HCT116 (cell line): ENCODE measurements at regions not wholly inside any gene's neighbourhood (a gene's known extent, or its start where the extent isn't known, plus 50 kb on each side); places are given as distances from the start of the nearest gene placed in this dataset.

ENCODE experiments used
- ATAC-seq: fragments of 200-7000 bp; cut with Tn5 transposase; 2 replicates; pipeline ENCODE4 v1.9.1; 2020; ENCODE audit warnings: mild to moderate bottlenecking, moderate library complexity
- BruUV-seq: library from RNA; stranded (reverse); fragments of 400-500 nt; replicated peaks from 2 replicates; lab custom pipeline; 2021; lab: Mats Ljungman, UMichigan
- CTCF ChIA-PET: fragments of 300-600 bp; sonication (Branson Sonifier 250); formaldehyde crosslinking; loops from one replicate; lab custom pipeline; 2021; ENCODE audit warnings: antibody characterized with exemption; lab: Charles Lee
- POLR2A ChIA-PET: fragments of 300-600, 350-600 bp; sonication (Branson Sonifier 250); formaldehyde crosslinking; loops from one replicate; lab custom pipeline; 2021; ENCODE audit warnings: antibody characterized with exemption; lab: Charles Lee
- RAD21 ChIA-PET, 2 experiments: fragments of 300-600 bp; sonication (Branson Sonifier 250); formaldehyde crosslinking; loops; one replicate each; lab custom pipeline; 2023; ENCODE audit warnings: low total read pairs in 2 of 2; ENCODE audit not compliant: uncharacterized antibody in 2 of 2, unreplicated experiment in 2 of 2, low non-redundant PET in 1 of 2; lab: Charles Lee
- DNase-seq: peaks from one replicate; pipeline ENCODE4 v3.0.0-alpha.2; 2010; ENCODE audit warnings: low read depth, low spot score
- H2AFZ ChIP-seq: fragments of 200-600 bp; shearing (Covaris generic), sonication (generic); 2 replicates; pipeline ENCODE4 v1.6.1; 2017; ENCODE audit warnings: low read depth, mixed run types, mixed read lengths, antibody characterized with exemption, low read length; ENCODE audit not compliant: poor library complexity, severe bottlenecking
- H3K27ac ChIP-seq: 2 replicates; pipeline ENCODE4 v1.5.1; 2012; ENCODE audit warnings: low read depth, low read length
- H3K27me3 ChIP-seq: fragments of 200-600 bp; sonication (generic); 2 replicates; pipeline ENCODE4 v1.6.1; 2016; ENCODE audit warnings: mixed run types, low read length, mixed read lengths; ENCODE audit not compliant: insufficient read depth
- H3K36me3 ChIP-seq, 2 experiments: fragments of 200-500 bp in 1 of 2; fragments of 200-600 bp in 1 of 2; sonication (Bioruptor generic) in 1 of 2; sonication (generic) in 1 of 2; 2 replicates each; pipeline versions ENCODE4 v1.5.1 to v1.6.1; 2014 to 2016; ENCODE audit warnings: low read length in 2 of 2, inconsistent platforms in 1 of 2, mixed read lengths in 1 of 2, mixed run types in 1 of 2; ENCODE audit not compliant: insufficient read depth in 2 of 2, control insufficient read depth in 1 of 2
- H3K4me1 ChIP-seq, 2 experiments: fragments of 200-600 bp in 1 of 2; sonication (generic) in 1 of 2; 2 replicates each; pipeline versions ENCODE4 v1.5.1 to v1.6.1; 2012 to 2017; ENCODE audit warnings: low read length in 2 of 2, inconsistent platforms in 1 of 2, mild to moderate bottlenecking in 1 of 2, mixed read lengths in 1 of 2, mixed run types in 1 of 2, moderate library complexity in 1 of 2; ENCODE audit not compliant: insufficient read depth in 2 of 2, control insufficient read depth in 1 of 2
- H3K4me2 ChIP-seq: fragments of 200-600 bp; sonication (generic); 2 replicates; pipeline ENCODE4 v1.6.1; 2017; ENCODE audit warnings: mixed run types, low read length, mixed read lengths
- H3K4me3 ChIP-seq, 2 experiments: fragments of 200-600 bp in 1 of 2; sonication (generic) in 1 of 2; replicated peaks in 1 of 2; 2 replicates each; pipeline ENCODE4 v1.5.1; 2011 to 2016; ENCODE audit warnings: low read length in 2 of 2, control low read depth in 1 of 2, low read depth in 1 of 2, mild to moderate bottlenecking in 1 of 2, mixed read lengths in 1 of 2, mixed run types in 1 of 2
- H3K79me2 ChIP-seq: fragments of 200-600 bp; sonication (generic); 2 replicates; pipeline ENCODE4 v1.6.1; 2017; ENCODE audit warnings: mild to moderate bottlenecking, mixed run types, low read length, moderate library complexity, mixed read lengths; ENCODE audit not compliant: insufficient read depth
- H3K9ac ChIP-seq: fragments of 200-600 bp; sonication (generic); 2 replicates; pipeline ENCODE4 v1.6.1; 2016; ENCODE audit warnings: low read length, mixed read lengths
- H3K9me2 ChIP-seq: fragments of 200-600 bp; sonication (generic), shearing (Covaris generic); 2 replicates; pipeline ENCODE4 v1.6.1; 2017; ENCODE audit warnings: mixed run types, mild to moderate bottlenecking, moderate library complexity; ENCODE audit not compliant: insufficient read depth
- H3K9me3 ChIP-seq, 2 experiments: fragments of 200-500 bp in 1 of 2; fragments of 200-600 bp in 1 of 2; sonication (Bioruptor generic) in 1 of 2; sonication (generic) in 1 of 2; 2 replicates each; pipeline ENCODE4 v1.6.1; 2014 to 2017; ENCODE audit warnings: low read length in 2 of 2, mixed read lengths in 2 of 2, inconsistent platforms in 1 of 2, low read depth in 1 of 2, mild to moderate bottlenecking in 1 of 2, mixed run types in 1 of 2, moderate library complexity in 1 of 2; ENCODE audit not compliant: control insufficient read depth in 1 of 2, insufficient read depth in 1 of 2
- H4K20me1 ChIP-seq: fragments of 200-600 bp; sonication (generic), shearing (Covaris generic); 2 replicates; pipeline ENCODE4 v1.6.1; 2017; ENCODE audit warnings: mixed run types, mild to moderate bottlenecking, moderate library complexity; ENCODE audit not compliant: insufficient read depth
- ATF3 ChIP-seq: IDR thresholded peaks from 2 replicates; pipeline ENCODE4 v1.6.1; 2012
- EGR1 ChIP-seq: IDR thresholded peaks from 2 replicates; pipeline ENCODE4 v1.6.1; 2012; ENCODE audit warnings: low read depth
- ELF1 ChIP-seq: IDR thresholded peaks from 2 replicates; pipeline ENCODE4 v1.6.1; 2012; ENCODE audit warnings: low read depth, borderline replicate concordance
- FOSL1 ChIP-seq: IDR thresholded peaks from 2 replicates; pipeline ENCODE4 v1.6.1; 2012; ENCODE audit warnings: low read depth
- SIN3A ChIP-seq: IDR thresholded peaks from 2 replicates; pipeline ENCODE4 v1.6.1; 2012; ENCODE audit warnings: low read depth
- YY1 ChIP-seq: IDR thresholded peaks from 2 replicates; pipeline ENCODE4 v1.6.1; 2011; ENCODE audit warnings: low read length, low read depth, moderate library complexity, mild to moderate bottlenecking; ENCODE audit not compliant: insufficient replicate concordance; ENCODE audit errors: extremely low read depth
- ZFX ChIP-seq: fragments of 450-650 bp; IDR thresholded peaks from 2 replicates; pipeline ENCODE4 v1.6.1; 2017
- intact Hi-C: fragments of 100-400 bp; cut with micrococcal nuclease; formaldehyde crosslinking; loops from 2 replicates; pipeline ENCODE4 v1.10.0; 2022
- TF ChIP-seq, protein P1 (sequence below): IDR thresholded peaks from 2 replicates; pipeline ENCODE4 v1.6.1; 2012; ENCODE audit warnings: low read depth
- TF ChIP-seq, protein P2 (sequence below): IDR thresholded peaks from 2 replicates; pipeline ENCODE4 v1.6.1; 2011; ENCODE audit warnings: mild to moderate bottlenecking, low read length, moderate library complexity; ENCODE audit not compliant: insufficient replicate concordance; ENCODE audit errors: extremely low read depth

DNA sequence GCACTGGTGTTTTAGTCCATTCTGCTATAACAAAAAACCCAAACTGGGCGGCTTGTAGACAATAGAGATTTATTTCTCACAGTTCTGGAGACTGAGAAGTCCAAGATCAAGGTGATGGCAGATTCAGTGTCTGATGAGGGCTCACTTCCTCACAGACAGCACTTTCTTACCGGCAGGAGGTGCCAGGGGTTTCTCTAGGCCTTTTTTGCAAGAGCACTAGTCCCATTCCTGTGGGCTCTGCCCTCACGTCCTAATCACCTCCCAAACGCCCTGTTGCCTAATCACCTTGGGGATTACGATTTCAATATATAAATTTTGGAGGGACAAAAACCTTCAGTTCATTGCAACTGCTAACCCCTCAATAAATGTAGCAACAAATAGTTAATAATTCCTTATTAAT lies 140.0 kb upstream of the SGK1 start:
- BruUV-seq = no TSS peak
- DNase-seq (no peak), ATAC-seq (no peak)
- POLR2A ChIA-PET = no interaction called here
- CTCF ChIA-PET = no interaction called here
- Histone ChIP-seq H4K20me1 (no peaks in the 10 kb centered on the region), H3K4me3 (no peak overlapping the region), H3K79me2 (no peaks in the 10 kb centered on the region), H3K9me3 (no peaks in the 10 kb centered on the region), H3K27ac (no peak overlapping the region), H3K9me2 (no peaks in the 10 kb centered on the region), H2AFZ (no peak overlapping the region)
- RAD21 ChIA-PET = no interaction called here
- TF ChIP-seq SIN3A (no peak), ATF3 (no peak), FOSL1 (no peak), EGR1 (no peak), YY1 (no peak), ZFX (no peak), ELF1 (no peak)
- TF ChIP-seq, protein P1, sequence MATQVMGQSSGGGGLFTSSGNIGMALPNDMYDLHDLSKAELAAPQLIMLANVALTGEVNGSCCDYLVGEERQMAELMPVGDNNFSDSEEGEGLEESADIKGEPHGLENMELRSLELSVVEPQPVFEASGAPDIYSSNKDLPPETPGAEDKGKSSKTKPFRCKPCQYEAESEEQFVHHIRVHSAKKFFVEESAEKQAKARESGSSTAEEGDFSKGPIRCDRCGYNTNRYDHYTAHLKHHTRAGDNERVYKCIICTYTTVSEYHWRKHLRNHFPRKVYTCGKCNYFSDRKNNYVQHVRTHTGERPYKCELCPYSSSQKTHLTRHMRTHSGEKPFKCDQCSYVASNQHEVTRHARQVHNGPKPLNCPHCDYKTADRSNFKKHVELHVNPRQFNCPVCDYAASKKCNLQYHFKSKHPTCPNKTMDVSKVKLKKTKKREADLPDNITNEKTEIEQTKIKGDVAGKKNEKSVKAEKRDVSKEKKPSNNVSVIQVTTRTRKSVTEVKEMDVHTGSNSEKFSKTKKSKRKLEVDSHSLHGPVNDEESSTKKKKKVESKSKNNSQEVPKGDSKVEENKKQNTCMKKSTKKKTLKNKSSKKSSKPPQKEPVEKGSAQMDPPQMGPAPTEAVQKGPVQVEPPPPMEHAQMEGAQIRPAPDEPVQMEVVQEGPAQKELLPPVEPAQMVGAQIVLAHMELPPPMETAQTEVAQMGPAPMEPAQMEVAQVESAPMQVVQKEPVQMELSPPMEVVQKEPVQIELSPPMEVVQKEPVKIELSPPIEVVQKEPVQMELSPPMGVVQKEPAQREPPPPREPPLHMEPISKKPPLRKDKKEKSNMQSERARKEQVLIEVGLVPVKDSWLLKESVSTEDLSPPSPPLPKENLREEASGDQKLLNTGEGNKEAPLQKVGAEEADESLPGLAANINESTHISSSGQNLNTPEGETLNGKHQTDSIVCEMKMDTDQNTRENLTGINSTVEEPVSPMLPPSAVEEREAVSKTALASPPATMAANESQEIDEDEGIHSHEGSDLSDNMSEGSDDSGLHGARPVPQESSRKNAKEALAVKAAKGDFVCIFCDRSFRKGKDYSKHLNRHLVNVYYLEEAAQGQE = no peak
- TF ChIP-seq, protein P2, sequence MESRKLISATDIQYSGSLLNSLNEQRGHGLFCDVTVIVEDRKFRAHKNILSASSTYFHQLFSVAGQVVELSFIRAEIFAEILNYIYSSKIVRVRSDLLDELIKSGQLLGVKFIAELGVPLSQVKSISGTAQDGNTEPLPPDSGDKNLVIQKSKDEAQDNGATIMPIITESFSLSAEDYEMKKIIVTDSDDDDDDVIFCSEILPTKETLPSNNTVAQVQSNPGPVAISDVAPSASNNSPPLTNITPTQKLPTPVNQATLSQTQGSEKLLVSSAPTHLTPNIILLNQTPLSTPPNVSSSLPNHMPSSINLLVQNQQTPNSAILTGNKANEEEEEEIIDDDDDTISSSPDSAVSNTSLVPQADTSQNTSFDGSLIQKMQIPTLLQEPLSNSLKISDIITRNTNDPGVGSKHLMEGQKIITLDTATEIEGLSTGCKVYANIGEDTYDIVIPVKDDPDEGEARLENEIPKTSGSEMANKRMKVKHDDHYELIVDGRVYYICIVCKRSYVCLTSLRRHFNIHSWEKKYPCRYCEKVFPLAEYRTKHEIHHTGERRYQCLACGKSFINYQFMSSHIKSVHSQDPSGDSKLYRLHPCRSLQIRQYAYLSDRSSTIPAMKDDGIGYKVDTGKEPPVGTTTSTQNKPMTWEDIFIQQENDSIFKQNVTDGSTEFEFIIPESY = no peak
- TF ChIP-seq, all 23 proteins: peak for 0
- no peaks in the 10 kb centered on the region for H3K36me3 ChIP-seq
- intact Hi-C loops = no loop called here
- no peaks in the 10 kb centered on the region for H3K27me3 ChIP-seq
- H3K4me1 ChIP-seq = peaks cover 0 to 6% of the 10 kb centered on the region in 2 experiments; a peak in 2 of 4 replicates
- no peak overlapping the region for H3K9ac ChIP-seq
- no peak overlapping the region for H3K4me2 ChIP-seq
